ENCODE measurements at regions not wholly inside any gene's neighbourhood (a gene's known extent, or its start where the extent isn't known, plus 50 kb on each side); places are given as distances from the start of the nearest gene placed in this dataset.

DNA sequence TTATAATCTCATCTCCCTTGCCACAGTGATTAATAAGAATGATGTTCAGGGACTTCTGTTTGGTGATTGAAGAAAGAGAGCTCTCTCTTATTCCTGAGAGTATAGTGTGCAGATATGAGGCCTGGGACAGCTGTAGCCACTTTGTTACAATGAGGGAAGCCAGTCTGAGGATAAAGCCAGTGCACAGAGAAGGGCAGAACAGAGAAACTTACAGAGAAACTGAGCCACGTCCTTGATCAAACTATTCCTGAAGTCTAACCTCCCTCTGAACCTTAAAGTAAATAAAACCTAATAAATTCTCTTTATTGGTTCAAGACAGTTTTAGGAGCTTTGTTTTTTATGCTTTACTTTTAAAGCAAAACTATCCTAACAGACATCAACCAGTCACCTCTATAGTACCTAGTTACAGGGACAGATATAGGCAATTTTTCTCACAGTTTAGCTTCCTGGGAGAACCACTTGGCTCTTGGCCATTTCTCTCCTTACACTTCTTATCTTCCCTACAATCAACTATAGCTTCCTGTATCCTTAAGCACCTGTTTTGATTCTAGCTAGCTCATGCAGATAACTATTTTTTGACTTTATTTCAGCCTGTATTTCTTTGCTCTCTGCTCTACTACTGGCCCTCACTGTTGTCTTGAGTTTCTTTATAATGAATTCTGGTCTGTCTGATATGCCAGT lies 284.4 kb downstream of the SHQ1 start:
- no peaks in the 10 kb centered on the region for H3K27me3 Mint-ChIP-seq (ENCODE audit: low read depth)
- H3K4me3 Mint-ChIP-seq (ENCODE audit: low read depth): no peak overlapping the region
- no peaks in the 10 kb centered on the region for H3K9me3 Mint-ChIP-seq
- H3K36me3 Mint-ChIP-seq (ENCODE audit: low read depth): no peaks in the 10 kb centered on the region
- H3K27ac Mint-ChIP-seq: no peak overlapping the region
- H3K4me1 Mint-ChIP-seq (ENCODE audit: low read depth): peaks cover 2% of the 10 kb centered on the region
- no peak for DNase-seq (ENCODE audit: low spot score)
- intact Hi-C loops (cut with micrococcal nuclease): no loop called here

- peaks cover 2% of the 10 kb centered on the region for H3K4me1 Mint-ChIP-seq (ENCODE audit: low read depth)
- intact Hi-C loops (cut with micrococcal nuclease): no loop called here
- no peak overlapping the region for H3K27ac Mint-ChIP-seq
- H3K27me3 Mint-ChIP-seq (ENCODE audit: low read depth): no peaks in the 10 kb centered on the region
- H3K36me3 Mint-ChIP-seq (ENCODE audit: low read depth): peaks cover 5% of the 10 kb centered on the region
- peaks cover 15% of the 10 kb centered on the region for H3K9me3 Mint-ChIP-seq
- H3K4me3 Mint-ChIP-seq (ENCODE audit: low read depth): no peak overlapping the region
- no peak for DNase-seq (ENCODE audit: low spot score)
Observed at GRCh38 chr3:72560846-72561675, 287.2 kb downstream of the SHQ1 start.

GRCh38 chr3:72559385-72559784 lies 288.9 kb downstream of the SHQ1 start:
- H3K9me3 Mint-ChIP-seq: peaks cover 19% of the 10 kb centered on the region
- H3K36me3 Mint-ChIP-seq (ENCODE audit: low read depth): peaks cover 5% of the 10 kb centered on the region
- no peak for DNase-seq (ENCODE audit: low spot score)
- H3K27me3 Mint-ChIP-seq (ENCODE audit: low read depth): no peaks in the 10 kb centered on the region
- no peak overlapping the region for H3K27ac Mint-ChIP-seq
- H3K4me1 Mint-ChIP-seq (ENCODE audit: low read depth): peaks cover 2% of the 10 kb centered on the region
- H3K4me3 Mint-ChIP-seq (ENCODE audit: low read depth): no peak overlapping the region
- intact Hi-C loops (cut with micrococcal nuclease): no loop called here

DNA sequence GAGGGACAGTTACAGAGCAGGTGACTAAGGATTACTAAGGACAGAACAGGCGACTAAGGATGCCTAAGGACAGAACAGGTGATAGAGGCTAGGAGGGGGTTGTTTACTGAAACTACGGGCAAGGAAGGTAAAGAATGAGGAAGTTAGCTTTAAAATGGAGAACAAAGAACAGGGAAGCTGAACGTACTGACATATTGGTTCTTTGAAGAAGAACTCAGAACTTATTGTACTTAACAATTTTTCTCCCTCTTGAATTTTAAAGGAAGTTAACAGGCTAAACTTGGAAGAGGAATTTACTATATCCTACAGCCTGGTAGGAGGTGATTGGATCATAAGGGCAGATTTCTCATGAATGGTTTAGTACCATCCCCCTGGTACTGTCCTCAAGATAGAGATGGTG lies 290.2 kb downstream of the SHQ1 start:
- H3K36me3 Mint-ChIP-seq (ENCODE audit: low read depth): peaks cover 5% of the 10 kb centered on the region
- no peaks in the 10 kb centered on the region for H3K27me3 Mint-ChIP-seq (ENCODE audit: low read depth)
- peaks cover 2% of the 10 kb centered on the region for H3K4me1 Mint-ChIP-seq (ENCODE audit: low read depth)
- H3K9me3 Mint-ChIP-seq: peaks cover 19% of the 10 kb centered on the region
- H3K4me3 Mint-ChIP-seq (ENCODE audit: low read depth): no peak overlapping the region
- no peak for DNase-seq (ENCODE audit: low spot score)
- intact Hi-C loops (cut with micrococcal nuclease): no loop called here
- no peak overlapping the region for H3K27ac Mint-ChIP-seq

DNA sequence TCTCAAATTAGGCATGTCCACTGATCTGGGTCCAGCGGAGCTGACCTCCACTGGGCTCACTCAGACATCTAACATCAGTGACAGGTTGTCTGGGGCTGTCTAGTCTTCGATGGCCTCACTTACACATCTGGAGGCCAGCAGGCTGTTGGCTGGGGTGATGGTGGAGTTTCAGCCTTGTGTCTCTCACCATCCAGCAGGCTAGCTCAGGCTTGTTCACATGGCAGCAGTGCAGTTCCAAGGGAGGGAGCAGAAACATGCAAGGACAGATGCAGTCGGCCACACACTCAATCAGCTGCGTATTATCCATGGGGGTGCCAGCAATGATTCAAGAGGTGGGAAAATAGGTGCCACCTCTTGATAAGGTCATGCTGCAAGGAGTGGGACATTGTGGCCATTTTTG lies 292.5 kb downstream of the SHQ1 start:
- no peaks in the 10 kb centered on the region for H3K27me3 Mint-ChIP-seq (ENCODE audit: low read depth)
- intact Hi-C loops (cut with micrococcal nuclease): no loop called here

GRCh38 chr3:72554689-72555088 lies 293.6 kb downstream of the SHQ1 start:
- intact Hi-C loops (cut with micrococcal nuclease): no loop called here
- peaks cover 19% of the 10 kb centered on the region for H3K9me3 Mint-ChIP-seq

More for the DNA sequence above, 292.5 kb downstream of the SHQ1 start:
- DNase-seq (ENCODE audit: low spot score): no peak
- Mint-ChIP-seq H3K4me3 (ENCODE audit: low read depth) (no peak overlapping the region), H3K4me1 (ENCODE audit: low read depth) (peaks cover 5% of the 10 kb centered on the region), H3K36me3 (ENCODE audit: low read depth) (peaks cover 5% of the 10 kb centered on the region), H3K9me3 (peaks cover 19% of the 10 kb centered on the region), H3K27ac (no peak overlapping the region)

GRCh38 chr3:72553298-72553697 lies 294.9 kb downstream of the SHQ1 start:
- Mint-ChIP-seq H3K27me3 (ENCODE audit: low read depth) (no peaks in the 10 kb centered on the region), H3K4me1 (ENCODE audit: low read depth) (peaks cover 23% of the 10 kb centered on the region), H3K9me3 (peaks cover 19% of the 10 kb centered on the region), H3K4me3 (ENCODE audit: low read depth) (no peak overlapping the region), H3K36me3 (ENCODE audit: low read depth) (peaks cover 7% of the 10 kb centered on the region), H3K27ac (no peak overlapping the region)
- intact Hi-C loops (cut with micrococcal nuclease): no loop called here
- DNase-seq (ENCODE audit: low spot score): no peak

More at GRCh38 chr3:72554689-72555088, 293.6 kb downstream of the SHQ1 start:
- Mint-ChIP-seq H3K27me3 (ENCODE audit: low read depth) (no peaks in the 10 kb centered on the region), H3K4me1 (ENCODE audit: low read depth) (peaks cover 15% of the 10 kb centered on the region), H3K4me3 (ENCODE audit: low read depth) (no peak overlapping the region), H3K27ac (no peak overlapping the region), H3K36me3 (ENCODE audit: low read depth) (peaks cover 5% of the 10 kb centered on the region)
- DNase-seq (ENCODE audit: low spot score): no peak

DNA sequence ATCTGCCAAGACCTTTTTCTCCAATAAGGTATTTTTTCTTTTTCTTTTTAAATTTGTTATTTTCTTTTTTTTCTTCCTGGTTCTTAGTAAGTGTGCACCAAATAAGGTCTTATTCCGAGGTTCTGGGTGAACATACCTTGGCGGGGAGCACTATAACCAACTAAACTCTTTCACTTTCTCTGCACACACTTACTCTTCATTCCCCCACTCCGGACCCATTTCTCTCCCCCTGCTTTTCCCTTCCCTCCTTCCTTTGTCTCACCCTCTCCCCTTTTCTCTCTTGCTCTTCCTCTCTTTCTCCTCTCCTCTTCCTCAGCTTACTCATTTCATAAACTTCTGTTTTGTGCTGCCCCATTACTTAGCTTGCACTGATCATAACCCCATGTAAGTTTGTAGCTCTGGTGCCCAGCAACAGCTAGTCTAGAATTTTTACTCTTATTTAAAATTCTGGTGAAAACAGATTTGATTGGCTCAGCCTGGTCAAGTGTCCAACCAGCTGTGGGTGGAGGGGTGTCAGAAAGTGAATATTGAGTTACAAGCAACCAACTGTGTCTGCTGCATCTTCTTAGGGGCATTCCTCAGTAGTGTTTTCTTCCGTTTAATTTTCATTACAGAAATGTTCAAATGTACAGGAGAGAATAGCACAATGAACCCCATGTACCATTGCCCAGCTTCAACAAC lies 297.5 kb downstream of the SHQ1 start:
- Mint-ChIP-seq H3K36me3 (ENCODE audit: low read depth) (peaks cover 2% of the 10 kb centered on the region), H3K9me3 (peaks cover 2% of the 10 kb centered on the region), H3K4me1 (ENCODE audit: low read depth) (peaks cover 23% of the 10 kb centered on the region), H3K27me3 (ENCODE audit: low read depth) (no peaks in the 10 kb centered on the region), H3K27ac (peak overlapping the region; percentile 89), H3K4me3 (ENCODE audit: low read depth) (peak overlapping the region; percentile 31)
- no peak for DNase-seq (ENCODE audit: low spot score)
- intact Hi-C loops (cut with micrococcal nuclease): no loop called here

DNA sequence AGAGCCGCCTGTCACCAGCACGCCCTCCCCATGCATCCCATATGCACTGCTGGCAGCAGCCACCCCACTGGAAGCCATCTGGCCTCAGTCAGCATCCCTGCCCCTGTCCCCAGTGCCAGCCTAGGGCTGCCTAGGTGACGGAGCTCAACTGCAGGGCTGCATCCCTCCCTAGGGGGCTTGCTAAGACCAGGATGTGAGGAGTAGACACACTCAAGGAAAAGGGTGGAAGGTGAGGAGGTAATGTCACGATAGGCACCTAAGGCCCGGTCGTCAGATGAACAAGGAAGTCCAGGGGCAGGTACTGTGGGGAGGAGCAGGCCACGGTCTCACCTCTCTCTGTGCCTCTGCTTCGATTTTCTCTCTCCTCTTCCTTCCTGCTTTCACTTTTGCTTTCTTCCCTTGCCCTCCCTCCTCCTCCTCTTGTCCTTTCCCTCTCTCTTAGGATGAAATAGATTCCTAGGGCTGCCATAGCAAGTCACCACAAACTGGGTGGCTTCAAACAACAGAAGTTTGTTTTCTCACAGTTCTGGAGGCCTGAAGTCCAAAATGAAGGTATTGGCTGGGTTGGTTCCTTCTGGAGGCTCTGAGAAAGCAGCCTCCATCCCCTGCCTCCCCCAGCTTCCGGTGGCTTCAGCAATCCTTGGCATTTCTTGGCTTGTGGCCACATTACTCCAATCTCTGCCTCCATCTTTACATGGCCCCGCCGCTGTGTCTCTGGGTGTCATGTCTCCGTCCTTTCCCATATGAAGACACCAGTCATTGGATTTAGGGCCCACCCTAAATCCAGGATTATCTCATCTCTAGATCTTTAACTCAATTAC lies 298.3 kb downstream of the SHQ1 start:
- intact Hi-C loops (cut with micrococcal nuclease): no loop called here
- H3K4me3 Mint-ChIP-seq (ENCODE audit: low read depth): peak overlapping the region; percentile 76
- peak; percentile 11 for DNase-seq (ENCODE audit: low spot score)
- peak overlapping the region; percentile 89 for H3K27ac Mint-ChIP-seq
- no peaks in the 10 kb centered on the region for H3K27me3 Mint-ChIP-seq (ENCODE audit: low read depth)
- H3K9me3 Mint-ChIP-seq: no peaks in the 10 kb centered on the region
- H3K36me3 Mint-ChIP-seq (ENCODE audit: low read depth): peaks cover 2% of the 10 kb centered on the region
- peaks cover 23% of the 10 kb centered on the region for H3K4me1 Mint-ChIP-seq (ENCODE audit: low read depth)

DNA sequence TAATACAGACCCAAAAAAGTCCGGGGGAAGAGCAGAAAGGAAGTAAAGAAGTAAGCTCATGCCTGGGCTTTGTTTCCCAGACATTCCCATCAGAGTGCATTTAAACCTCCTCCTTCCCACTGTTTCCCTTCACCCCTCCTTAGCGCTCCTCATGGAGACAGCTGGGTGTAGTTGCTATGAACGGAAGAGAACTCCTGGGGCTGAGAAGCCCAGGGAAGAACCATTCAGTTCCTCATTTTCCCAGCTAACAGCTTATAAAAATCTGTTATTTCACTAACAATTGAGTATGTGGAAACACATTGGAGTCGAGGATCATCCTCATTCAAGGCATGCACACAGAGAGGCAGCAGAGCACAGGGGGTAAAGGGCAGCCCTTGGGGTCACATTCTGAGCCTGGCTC lies 299.3 kb downstream of the SHQ1 start:
- DNase-seq (ENCODE audit: low spot score): no peak
- peak overlapping the region; percentile 46 for H3K27ac Mint-ChIP-seq
- intact Hi-C loops (cut with micrococcal nuclease): no loop called here
- peaks cover 2% of the 10 kb centered on the region for H3K36me3 Mint-ChIP-seq (ENCODE audit: low read depth)
- no peaks in the 10 kb centered on the region for H3K27me3 Mint-ChIP-seq (ENCODE audit: low read depth)
- peaks cover 23% of the 10 kb centered on the region for H3K4me1 Mint-ChIP-seq (ENCODE audit: low read depth)
- no peaks in the 10 kb centered on the region for H3K9me3 Mint-ChIP-seq
- peak overlapping the region; percentile 45 for H3K4me3 Mint-ChIP-seq (ENCODE audit: low read depth)

DNA sequence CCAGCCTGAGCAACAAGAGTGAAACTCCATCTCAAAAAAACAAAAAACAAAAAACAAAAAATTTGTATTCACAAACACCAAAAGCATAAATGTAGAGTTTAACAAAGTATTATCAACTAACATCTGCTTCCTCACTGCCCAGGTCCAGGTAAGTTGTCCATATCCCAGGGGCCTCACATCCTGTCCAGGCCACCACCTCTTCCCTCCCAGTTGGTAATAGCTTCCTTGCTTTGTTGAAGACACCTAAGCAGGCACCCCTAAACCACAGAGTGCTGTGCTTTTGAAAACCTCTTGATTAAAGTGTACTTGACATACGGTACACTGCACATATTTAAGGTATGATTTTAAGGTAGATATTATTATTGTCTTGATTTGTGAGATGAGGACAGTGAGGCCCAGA lies 299.8 kb downstream of the SHQ1 start:
- Mint-ChIP-seq H3K27me3 (ENCODE audit: low read depth) (no peaks in the 10 kb centered on the region), H3K36me3 (ENCODE audit: low read depth) (peaks cover 2% of the 10 kb centered on the region), H3K4me3 (ENCODE audit: low read depth) (no peak overlapping the region), H3K4me1 (ENCODE audit: low read depth) (peaks cover 23% of the 10 kb centered on the region), H3K27ac (peak overlapping the region; percentile 46), H3K9me3 (no peaks in the 10 kb centered on the region)
- DNase-seq (ENCODE audit: low spot score): no peak
- intact Hi-C loops (cut with micrococcal nuclease): no loop called here

DNA sequence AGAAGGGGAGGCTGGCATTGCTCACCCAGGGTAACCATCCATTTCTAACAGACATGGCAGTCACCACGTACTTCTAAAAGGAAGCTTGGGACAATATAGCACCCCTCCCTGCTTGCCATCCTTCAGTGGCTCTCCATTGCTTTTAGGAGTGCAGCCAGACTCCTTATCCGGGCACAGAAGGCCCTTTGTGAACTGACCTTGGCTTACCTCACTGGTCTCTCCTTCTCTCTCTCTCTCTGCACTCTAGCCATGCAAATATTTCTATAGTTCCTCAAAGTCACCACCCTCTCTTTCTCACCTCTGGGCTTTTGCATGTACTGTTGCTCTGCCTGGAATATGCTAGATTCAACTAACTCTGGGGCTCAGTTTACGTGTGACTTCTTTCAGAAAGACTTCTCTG lies 301.1 kb downstream of the SHQ1 start:
- peaks cover 2% of the 10 kb centered on the region for H3K36me3 Mint-ChIP-seq (ENCODE audit: low read depth)
- H3K9me3 Mint-ChIP-seq: no peaks in the 10 kb centered on the region
- no peak for DNase-seq (ENCODE audit: low spot score)
- H3K4me1 Mint-ChIP-seq (ENCODE audit: low read depth): peaks cover 26% of the 10 kb centered on the region
- no peak overlapping the region for H3K4me3 Mint-ChIP-seq (ENCODE audit: low read depth)
- intact Hi-C loops (cut with micrococcal nuclease): no loop called here
- no peak overlapping the region for H3K27ac Mint-ChIP-seq
- no peaks in the 10 kb centered on the region for H3K27me3 Mint-ChIP-seq (ENCODE audit: low read depth)

All from activated T-helper 2 cell treated with anti-CD3 and anti-CD28 coated beads, Interferon-gamma antibody, Interleukin-2, Interleukin-4, amounts not matched to agents 10 μg/mL and 5 μg/mL and 100 μg/mL, durations not matched to agents 14 hours and 24 hours and 36 hours (primary cell).